Uterus (tissue), 2 donors: ENCODE measurements at regions not wholly inside any gene's neighbourhood (a gene's known extent, or its start where the extent isn't known, plus 50 kb on each side); places are given as distances from the start of the nearest gene placed in this dataset.

Source experiments
- CTCF ChIP-seq, 4 experiments: fragments of 200-600 bp in 2 of 4; fragments of 450-650 bp in 2 of 4; sonication (generic) in 2 of 4; IDR thresholded peaks; one replicate each; pipeline ENCODE4 v1.5.1; 2016 to 2019; ENCODE audit warnings: antibody characterized with exemption in 4 of 4, mild to moderate bottlenecking in 2 of 4, moderate library complexity in 1 of 4
- POLR2A ChIP-seq, 2 donors: fragments of 450-650 bp; IDR thresholded peaks; one replicate each; pipeline ENCODE4 v1.6.1; 2016; ENCODE audit warnings: antibody characterized with exemption in 2 of 2, mild to moderate bottlenecking in 1 of 2, moderate library complexity in 1 of 2

GRCh38 chr6:123712831-123713230 lies 76.1 kb upstream of the TRDN start:
- no peak for TF ChIP-seq CTCF (IDR thresholded peaks at IDR 0.05)
- no peak for TF ChIP-seq POLR2A (IDR thresholded peaks at IDR 0.05)
